ENCODE measurements at regions not wholly inside any gene's neighbourhood (a gene's known extent, or its start where the extent isn't known, plus 50 kb on each side); places are given as distances from the start of the nearest gene placed in this dataset.

DNA sequence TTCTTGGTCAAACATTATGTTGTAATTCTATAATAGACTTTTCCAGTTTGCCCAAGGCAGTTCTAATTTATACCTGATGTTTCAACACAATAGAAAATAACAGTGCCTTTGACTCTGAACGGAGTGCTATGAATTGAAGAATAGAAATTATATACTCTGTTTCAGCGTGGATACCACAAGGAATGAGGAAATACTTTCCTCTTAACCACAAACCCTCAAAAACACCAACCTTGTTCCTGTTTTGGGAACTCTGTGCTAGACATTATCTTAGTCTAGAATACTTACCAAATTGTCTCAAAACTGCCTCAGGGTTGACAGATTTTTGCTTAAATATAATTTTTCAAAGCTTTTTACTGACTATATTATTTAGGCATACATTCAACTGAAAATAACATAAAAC lies 1629.3 kb downstream of the MRPL39 start:
- no peaks in the 10 kb centered on the region for H3K4me1 ChIP-seq (ENCODE audit: insufficient read depth, low read length)

DNA sequence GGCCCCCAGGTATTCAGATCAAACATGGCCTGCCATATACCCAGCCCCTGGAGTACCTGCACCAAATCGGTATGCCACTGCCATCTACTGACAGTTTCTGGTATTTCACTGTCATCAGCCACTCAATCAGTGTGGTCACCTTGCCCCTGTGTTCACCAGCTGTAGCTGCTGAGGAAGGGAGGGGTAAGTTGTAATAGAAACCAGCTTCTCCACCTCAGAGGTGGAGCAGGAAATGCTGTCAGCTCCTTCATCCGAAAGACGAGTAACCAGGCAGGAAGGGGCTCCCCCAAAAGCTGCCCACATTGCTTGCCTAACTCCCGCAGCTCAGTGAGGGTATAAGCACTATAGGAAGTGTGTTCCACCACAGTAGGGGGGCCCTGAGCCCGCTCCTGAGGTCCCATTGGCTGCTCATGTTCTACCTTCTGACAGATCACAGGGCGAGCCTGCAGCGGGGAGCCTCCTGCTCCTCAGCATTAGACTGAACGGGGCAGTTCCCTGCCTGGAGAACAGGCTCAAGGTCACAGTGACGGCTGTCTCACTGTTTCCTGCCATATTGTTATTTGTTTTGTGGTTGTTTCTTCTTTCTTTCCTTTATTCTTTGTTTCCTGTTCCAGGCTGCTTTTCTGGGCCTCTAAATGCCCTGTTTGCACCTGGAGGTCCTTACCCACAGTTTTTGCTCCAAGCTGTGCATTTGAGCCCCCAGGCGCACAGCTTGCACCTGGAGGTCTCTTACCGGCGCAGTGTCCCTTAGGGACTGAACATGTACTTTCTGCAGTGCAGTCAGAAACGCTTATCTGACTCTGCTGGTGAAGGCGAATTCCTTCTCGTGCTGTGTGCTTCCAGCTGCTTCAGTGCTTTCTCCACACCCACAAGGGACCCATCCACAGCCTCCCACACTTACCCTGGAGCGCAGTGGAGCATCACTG lies 1638.3 kb downstream of the MRPL39 start:
- Histone ChIP-seq H3K9me3 (ENCODE audit: low read depth, low read length) (peaks cover 4% of the 10 kb centered on the region), H3K4me2 (ENCODE audit: insufficient read depth, low read length) (no peak overlapping the region), H2AFZ (ENCODE audit: low read length) (no peak overlapping the region), H3K4me1 (ENCODE audit: insufficient read depth, low read length) (no peaks in the 10 kb centered on the region), H4K20me1 (ENCODE audit: insufficient read depth, low read length) (no peaks in the 10 kb centered on the region), H3K27me3 (ENCODE audit: insufficient read depth, low read length) (no peaks in the 10 kb centered on the region), H3K4me3 (ENCODE audit: insufficient read depth, low read length) (no peak overlapping the region), H3K36me3 (ENCODE audit: insufficient read depth, low read length) (no peaks in the 10 kb centered on the region), H3K27ac (ENCODE audit: low read depth, low read length) (no peak overlapping the region), H3K79me2 (ENCODE audit: insufficient read depth, low read length) (no peaks in the 10 kb centered on the region)
- TF ChIP-seq, protein P1, sequence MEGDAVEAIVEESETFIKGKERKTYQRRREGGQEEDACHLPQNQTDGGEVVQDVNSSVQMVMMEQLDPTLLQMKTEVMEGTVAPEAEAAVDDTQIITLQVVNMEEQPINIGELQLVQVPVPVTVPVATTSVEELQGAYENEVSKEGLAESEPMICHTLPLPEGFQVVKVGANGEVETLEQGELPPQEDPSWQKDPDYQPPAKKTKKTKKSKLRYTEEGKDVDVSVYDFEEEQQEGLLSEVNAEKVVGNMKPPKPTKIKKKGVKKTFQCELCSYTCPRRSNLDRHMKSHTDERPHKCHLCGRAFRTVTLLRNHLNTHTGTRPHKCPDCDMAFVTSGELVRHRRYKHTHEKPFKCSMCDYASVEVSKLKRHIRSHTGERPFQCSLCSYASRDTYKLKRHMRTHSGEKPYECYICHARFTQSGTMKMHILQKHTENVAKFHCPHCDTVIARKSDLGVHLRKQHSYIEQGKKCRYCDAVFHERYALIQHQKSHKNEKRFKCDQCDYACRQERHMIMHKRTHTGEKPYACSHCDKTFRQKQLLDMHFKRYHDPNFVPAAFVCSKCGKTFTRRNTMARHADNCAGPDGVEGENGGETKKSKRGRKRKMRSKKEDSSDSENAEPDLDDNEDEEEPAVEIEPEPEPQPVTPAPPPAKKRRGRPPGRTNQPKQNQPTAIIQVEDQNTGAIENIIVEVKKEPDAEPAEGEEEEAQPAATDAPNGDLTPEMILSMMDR (IDR thresholded peaks at IDR 0.05; ENCODE audit: extremely low read depth, low read depth, low read length): no peak
- no peak for DNase-seq (ENCODE audit: insufficient read length, low spot score, missing footprints)

More for the DNA sequence above, 1629.3 kb downstream of the MRPL39 start:
- Histone ChIP-seq H3K9me3 (ENCODE audit: low read depth, low read length) (no peaks in the 10 kb centered on the region), H2AFZ (ENCODE audit: low read length) (no peak overlapping the region), H3K79me2 (ENCODE audit: insufficient read depth, low read length) (no peaks in the 10 kb centered on the region), H3K36me3 (ENCODE audit: insufficient read depth, low read length) (no peaks in the 10 kb centered on the region), H3K27me3 (ENCODE audit: insufficient read depth, low read length) (no peaks in the 10 kb centered on the region), H3K4me3 (ENCODE audit: insufficient read depth, low read length) (no peak overlapping the region), H4K20me1 (ENCODE audit: insufficient read depth, low read length) (no peaks in the 10 kb centered on the region), H3K27ac (ENCODE audit: low read depth, low read length) (no peak overlapping the region), H3K4me2 (ENCODE audit: insufficient read depth, low read length) (no peak overlapping the region)
- peak; percentile 8 for DNase-seq (ENCODE audit: insufficient read length, low spot score, missing footprints)
- TF ChIP-seq, protein P1 (IDR thresholded peaks at IDR 0.05; ENCODE audit: extremely low read depth, low read depth, low read length): no peak

DNA sequence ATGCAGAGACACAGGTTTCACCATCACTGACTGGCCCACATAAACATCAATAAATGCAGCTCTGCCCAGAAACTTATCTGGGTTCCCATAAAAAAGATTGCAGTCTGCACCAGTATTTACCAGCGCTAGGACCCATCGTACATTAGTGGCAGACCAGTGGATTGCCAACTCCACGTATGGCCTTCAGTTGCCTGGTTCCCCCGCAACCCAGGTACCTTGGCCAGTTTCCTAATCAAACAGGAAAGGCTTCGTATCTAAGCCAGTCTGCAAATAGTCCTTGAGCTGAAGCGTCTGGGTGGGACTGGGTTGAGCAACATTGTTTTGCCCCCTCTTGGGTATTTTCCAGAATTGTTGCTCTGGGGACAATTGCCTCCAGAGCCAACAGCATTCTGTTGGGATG lies 1639.3 kb downstream of the MRPL39 start:
- Histone ChIP-seq H3K27me3 (ENCODE audit: insufficient read depth, low read length) (no peaks in the 10 kb centered on the region), H3K9me3 (ENCODE audit: low read depth, low read length) (peaks cover 4% of the 10 kb centered on the region), H3K27ac (ENCODE audit: low read depth, low read length) (no peak overlapping the region), H3K4me1 (ENCODE audit: insufficient read depth, low read length) (no peaks in the 10 kb centered on the region), H3K79me2 (ENCODE audit: insufficient read depth, low read length) (no peaks in the 10 kb centered on the region), H4K20me1 (ENCODE audit: insufficient read depth, low read length) (no peaks in the 10 kb centered on the region), H3K4me2 (ENCODE audit: insufficient read depth, low read length) (no peak overlapping the region), H3K4me3 (ENCODE audit: insufficient read depth, low read length) (no peak overlapping the region), H2AFZ (ENCODE audit: low read length) (no peak overlapping the region), H3K36me3 (ENCODE audit: insufficient read depth, low read length) (no peaks in the 10 kb centered on the region)
- no peak for DNase-seq (ENCODE audit: insufficient read length, low spot score, missing footprints)
- TF ChIP-seq, protein P1 (IDR thresholded peaks at IDR 0.05; ENCODE audit: extremely low read depth, low read depth, low read length): no peak

DNA sequence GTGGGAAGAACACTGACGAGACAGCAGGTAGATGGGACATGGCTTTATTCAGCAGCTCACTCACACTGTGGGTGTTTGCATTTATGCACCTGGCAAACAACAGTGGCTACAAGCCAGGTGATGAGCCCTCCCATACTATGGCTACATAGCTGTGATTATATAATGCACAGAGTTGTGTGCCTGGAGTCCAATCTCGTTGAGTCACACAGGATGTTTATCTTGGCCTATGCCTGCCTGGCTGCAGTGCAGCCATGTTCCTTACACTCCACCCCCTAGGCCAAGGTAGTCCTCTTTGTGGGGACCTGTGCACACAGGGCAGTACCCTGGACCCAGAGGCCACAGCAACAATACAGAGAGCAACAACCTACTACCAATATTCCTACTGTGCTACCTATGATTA lies 1643.8 kb downstream of the MRPL39 start:
- Histone ChIP-seq H3K4me3 (ENCODE audit: insufficient read depth, low read length) (no peak overlapping the region), H3K9me3 (ENCODE audit: low read depth, low read length) (peaks cover 4% of the 10 kb centered on the region), H2AFZ (ENCODE audit: low read length) (no peak overlapping the region), H3K36me3 (ENCODE audit: insufficient read depth, low read length) (no peaks in the 10 kb centered on the region), H4K20me1 (ENCODE audit: insufficient read depth, low read length) (no peaks in the 10 kb centered on the region), H3K4me1 (ENCODE audit: insufficient read depth, low read length) (no peaks in the 10 kb centered on the region), H3K27ac (ENCODE audit: low read depth, low read length) (no peak overlapping the region), H3K79me2 (ENCODE audit: insufficient read depth, low read length) (no peaks in the 10 kb centered on the region), H3K4me2 (ENCODE audit: insufficient read depth, low read length) (no peak overlapping the region), H3K27me3 (ENCODE audit: insufficient read depth, low read length) (no peaks in the 10 kb centered on the region)
- TF ChIP-seq, protein P1 (IDR thresholded peaks at IDR 0.05; ENCODE audit: extremely low read depth, low read depth, low read length): no peak
- no peak for DNase-seq (ENCODE audit: insufficient read length, low spot score, missing footprints)
